ENCODE measurements at regions not wholly inside any gene's neighbourhood (a gene's known extent, or its start where the extent isn't known, plus 50 kb on each side); places are given as distances from the start of the nearest gene placed in this dataset.

GRCh38 chr15:69590932-69591524, 138.4 kb downstream of the RPLP1 start:
- peaks cover 0 to 7% (median 6%) of the 10 kb centered on the region in 3 donors for H3K4me1 Mint-ChIP-seq
- no peak overlapping the region for H3K4me3 Mint-ChIP-seq
- peaks cover 25% of the 10 kb centered on the region for H3K27me3 Mint-ChIP-seq
- H3K36me3 Mint-ChIP-seq = peaks cover 1% of the 10 kb centered on the region
- H3K9me3 Mint-ChIP-seq = no peaks in the 10 kb centered on the region
- no peak overlapping the region for H3K27ac Mint-ChIP-seq

DNA sequence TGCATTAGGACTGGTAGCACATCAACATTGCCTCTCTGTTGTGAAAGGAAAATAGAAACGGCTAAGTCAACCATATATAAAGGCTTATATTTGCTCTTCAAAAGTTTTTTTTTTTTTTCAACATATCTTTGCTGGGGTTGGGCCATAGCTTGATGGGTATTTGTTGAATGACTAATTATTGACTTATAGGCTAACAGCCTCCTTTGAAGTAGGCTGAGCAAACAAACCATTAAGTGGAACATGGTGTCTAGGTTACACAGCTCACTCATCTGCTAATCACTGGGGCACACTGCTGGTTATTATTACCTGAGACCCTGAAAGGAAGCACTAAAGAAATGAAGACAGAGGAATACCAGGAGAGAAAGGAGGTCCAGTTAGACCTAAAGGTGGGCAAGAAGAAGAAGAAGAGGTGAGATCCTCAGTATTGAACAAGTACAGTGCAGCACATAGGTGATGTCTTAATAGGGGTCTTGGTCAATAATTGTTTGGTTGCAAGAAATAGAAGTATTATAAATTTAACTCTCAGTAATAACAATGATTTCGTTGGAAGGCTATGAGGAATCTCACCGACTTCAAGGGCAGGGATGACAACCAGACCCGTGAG, 139.4 kb downstream of the RPLP1 start:
- H3K36me3 Mint-ChIP-seq = peaks cover 1% of the 10 kb centered on the region
- no peak overlapping the region for H3K27ac Mint-ChIP-seq
- H3K27me3 Mint-ChIP-seq = peaks cover 26% of the 10 kb centered on the region
- H3K4me3 Mint-ChIP-seq = no peak overlapping the region
- H3K9me3 Mint-ChIP-seq = no peaks in the 10 kb centered on the region
- H3K4me1 Mint-ChIP-seq = peaks cover 0 to 7% (median 6%) of the 10 kb centered on the region in 3 donors

DNA sequence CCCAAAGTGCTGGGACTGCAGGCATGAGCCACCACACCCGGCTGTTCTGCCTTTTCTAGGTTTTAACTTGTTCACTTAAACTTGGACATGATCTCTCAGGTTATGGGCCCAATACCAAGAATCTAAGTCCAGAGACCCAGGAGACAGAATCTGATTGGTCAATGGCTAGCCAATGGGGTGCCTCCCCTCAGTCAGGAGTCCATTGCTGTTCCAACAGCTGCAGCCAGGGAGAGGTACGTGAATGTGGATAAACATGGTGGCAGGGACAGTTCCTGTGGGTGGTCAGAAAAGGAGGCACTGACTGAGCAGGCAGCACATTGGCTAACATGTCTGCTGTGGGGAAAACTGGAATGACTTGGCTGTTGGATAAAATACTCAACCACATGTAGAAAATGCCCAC, 140.3 kb downstream of the RPLP1 start:
- H3K27ac Mint-ChIP-seq = no peak overlapping the region
- H3K4me1 Mint-ChIP-seq = peaks cover 0 to 7% (median 6%) of the 10 kb centered on the region in 3 donors
- no peaks in the 10 kb centered on the region for H3K9me3 Mint-ChIP-seq
- peaks cover 29% of the 10 kb centered on the region for H3K27me3 Mint-ChIP-seq
- H3K4me3 Mint-ChIP-seq = no peak overlapping the region
- H3K36me3 Mint-ChIP-seq = peaks cover 1% of the 10 kb centered on the region

- Mint-ChIP-seq H3K4me3 (no peak overlapping the region), H3K36me3 (peaks cover 1% of the 10 kb centered on the region), H3K27ac (no peak overlapping the region), H3K9me3 (peaks cover 0 to 3% (median 0%) of the 10 kb centered on the region in 3 donors), H3K4me1 (peaks cover 0 to 7% (median 6%) of the 10 kb centered on the region in 3 donors), H3K27me3 (peaks cover 34% of the 10 kb centered on the region)
Observed at GRCh38 chr15:69593488-69593887, 140.9 kb downstream of the RPLP1 start.

GRCh38 chr15:69593981-69594966, 141.7 kb downstream of the RPLP1 start:
- peaks cover 1% of the 10 kb centered on the region for H3K36me3 Mint-ChIP-seq
- peaks cover 0 to 3% (median 0%) of the 10 kb centered on the region in 3 donors for H3K9me3 Mint-ChIP-seq
- H3K4me1 Mint-ChIP-seq = peaks cover 0 to 7% (median 6%) of the 10 kb centered on the region in 3 donors
- no peak overlapping the region for H3K4me3 Mint-ChIP-seq
- no peak overlapping the region for H3K27ac Mint-ChIP-seq
- H3K27me3 Mint-ChIP-seq = peaks cover 36% of the 10 kb centered on the region

- Mint-ChIP-seq H3K4me1 (peaks cover 0 to 7% (median 7%) of the 10 kb centered on the region in 3 donors), H3K9me3 (peaks cover 0 to 3% (median 0%) of the 10 kb centered on the region in 3 donors), H3K4me3 (no peak overlapping the region), H3K27me3 (peaks cover 36% of the 10 kb centered on the region), H3K27ac (peak overlapping the region in 1 of 3 donors; percentile 80), H3K36me3 (peaks cover 1% of the 10 kb centered on the region)
Observed at GRCh38 chr15:69595009-69595791, 142.6 kb downstream of the RPLP1 start.

DNA sequence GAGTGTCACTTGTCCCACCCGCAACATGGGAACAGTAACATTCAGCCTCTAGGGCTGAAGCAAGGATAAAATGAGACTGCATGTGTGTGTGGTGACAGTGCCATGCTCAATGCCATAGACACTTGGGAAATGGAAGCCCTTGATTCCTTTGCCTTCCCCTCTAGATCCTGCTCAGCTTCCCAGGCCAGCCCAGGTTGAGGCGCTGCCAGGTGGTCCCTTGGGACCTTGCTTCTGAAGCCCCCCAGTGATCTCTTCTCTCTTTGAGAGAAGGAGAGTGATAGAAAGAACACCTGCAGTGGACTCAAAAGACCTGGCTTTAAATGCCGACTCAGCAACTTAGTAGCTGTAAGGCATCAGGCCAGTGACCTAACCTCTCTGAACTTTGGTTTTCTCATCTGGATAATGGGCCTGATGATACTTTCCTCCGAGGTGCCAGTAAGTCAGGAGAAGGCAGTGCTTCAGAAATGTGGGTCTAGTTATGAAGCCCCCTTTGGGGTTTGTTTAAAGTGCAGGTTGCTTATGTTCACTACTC, 144.5 kb downstream of the RPLP1 start:
- H3K36me3 Mint-ChIP-seq = peaks cover 1% of the 10 kb centered on the region
- H3K4me3 Mint-ChIP-seq = peak overlapping the region in 1 of 4 donors; percentile 75
- H3K9me3 Mint-ChIP-seq = peaks cover 0 to 3% (median 0%) of the 10 kb centered on the region in 3 donors
- H3K27ac Mint-ChIP-seq = no peak overlapping the region
- H3K4me1 Mint-ChIP-seq = peaks cover 0 to 9% (median 5%) of the 10 kb centered on the region in 3 donors
- H3K27me3 Mint-ChIP-seq = peaks cover 43% of the 10 kb centered on the region

DNA sequence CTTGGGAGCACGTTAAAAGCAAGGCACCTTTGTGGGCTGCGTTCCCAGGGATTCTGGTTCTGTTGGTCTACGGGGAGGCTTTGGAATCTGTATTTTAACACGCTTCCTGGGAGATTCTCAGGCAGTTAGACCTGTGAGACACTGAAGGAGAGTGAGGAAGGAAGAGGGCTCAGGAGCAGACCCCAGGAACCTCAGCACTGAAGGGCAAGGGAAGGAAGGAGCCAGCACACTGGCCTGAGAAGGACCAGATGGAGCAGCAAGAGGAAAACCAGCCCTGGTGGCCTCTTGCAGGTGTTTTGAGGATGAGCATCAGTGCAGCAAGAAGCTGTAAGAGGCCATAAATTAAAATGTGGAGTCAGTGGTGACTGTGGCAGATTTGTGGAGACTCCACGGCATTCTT, 146.7 kb downstream of the RPLP1 start:
- Mint-ChIP-seq H3K9me3 (peaks cover 0 to 3% (median 0%) of the 10 kb centered on the region in 3 donors), H3K27ac (no peak overlapping the region), H3K36me3 (peaks cover 2% of the 10 kb centered on the region), H3K4me3 (no peak overlapping the region), H3K27me3 (peaks cover 37% of the 10 kb centered on the region), H3K4me1 (peaks cover 0 to 7% (median 4%) of the 10 kb centered on the region in 3 donors)

GRCh38 chr15:69600556-69601085, 148.0 kb downstream of the RPLP1 start:
- peaks cover 26% of the 10 kb centered on the region for H3K27me3 Mint-ChIP-seq
- no peak overlapping the region for H3K4me3 Mint-ChIP-seq
- H3K4me1 Mint-ChIP-seq = peaks cover 0 to 2% (median 0%) of the 10 kb centered on the region in 3 donors
- H3K36me3 Mint-ChIP-seq = peaks cover 1% of the 10 kb centered on the region
- H3K9me3 Mint-ChIP-seq = peaks cover 0 to 3% (median 0%) of the 10 kb centered on the region in 3 donors
- no peak overlapping the region for H3K27ac Mint-ChIP-seq

DNA sequence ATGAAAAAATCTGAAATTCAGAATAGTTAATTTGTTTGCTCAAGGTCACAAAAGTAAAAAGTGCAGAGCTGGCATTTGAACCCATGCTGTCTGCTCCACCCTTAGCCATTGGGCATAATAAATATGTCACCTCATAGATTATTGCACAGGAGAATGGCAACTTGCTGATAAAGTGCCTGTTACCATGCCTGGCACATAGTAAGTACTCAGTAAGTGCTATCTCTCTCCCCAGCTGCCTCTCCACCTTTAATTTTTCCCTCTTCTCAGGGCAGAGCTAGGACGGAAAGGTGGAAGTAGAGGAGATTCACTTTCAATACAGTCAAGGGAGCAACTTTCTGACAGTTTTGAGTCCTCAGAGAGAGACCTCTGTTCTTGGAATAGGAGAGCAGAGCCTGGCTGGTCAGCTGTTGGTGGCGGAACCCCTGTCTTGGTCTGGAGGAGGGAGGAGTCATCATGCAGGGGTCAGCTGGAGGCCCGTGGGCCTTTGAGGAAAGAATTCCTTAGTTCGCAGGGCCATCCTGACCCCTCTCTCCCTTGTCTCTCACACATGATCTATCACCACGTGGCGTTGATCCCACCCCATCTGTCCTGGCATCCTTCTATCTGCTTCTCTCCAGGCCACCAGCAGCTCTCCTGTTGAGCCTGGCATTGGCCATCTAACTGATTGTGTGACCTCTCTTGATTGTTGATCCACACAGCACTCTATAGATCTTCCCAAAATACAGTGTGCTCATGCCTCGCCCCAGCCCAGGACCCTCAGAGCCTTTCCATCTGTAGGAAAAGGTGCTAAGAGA, 149.3 kb downstream of the RPLP1 start:
- Mint-ChIP-seq H3K4me3 (peak overlapping the region in 1 of 4 donors; percentile 14), H3K27me3 (peaks cover 23% of the 10 kb centered on the region), H3K27ac (no peak overlapping the region), H3K4me1 (peaks cover 0 to 3% (median 2%) of the 10 kb centered on the region in 3 donors), H3K36me3 (peaks cover 1% of the 10 kb centered on the region), H3K9me3 (peaks cover 0 to 3% (median 0%) of the 10 kb centered on the region in 3 donors)

DNA sequence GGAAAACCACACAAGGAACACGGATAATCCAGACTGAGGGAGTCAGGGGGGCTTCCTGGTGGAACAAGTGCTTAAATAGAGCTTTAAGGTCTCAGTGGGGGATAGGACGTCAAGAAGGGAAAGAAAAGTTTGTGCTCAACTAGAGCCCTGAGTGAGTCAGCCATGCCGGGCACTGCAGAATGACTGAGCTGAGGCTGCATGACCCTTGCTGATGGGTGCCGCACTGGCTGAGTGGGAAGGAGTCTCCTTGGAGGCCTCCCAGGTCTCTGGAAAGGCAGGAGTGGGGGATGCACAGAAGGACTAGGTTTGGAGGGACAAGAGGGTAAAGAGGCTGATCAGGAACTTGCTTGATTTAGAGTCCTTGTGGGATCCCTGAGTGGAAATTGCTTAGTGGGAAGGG, 150.3 kb downstream of the RPLP1 start:
- Mint-ChIP-seq H3K27ac (no peak overlapping the region), H3K36me3 (peaks cover 1% of the 10 kb centered on the region), H3K27me3 (peaks cover 19% of the 10 kb centered on the region), H3K9me3 (peaks cover 0 to 3% (median 0%) of the 10 kb centered on the region in 3 donors), H3K4me1 (peaks cover 0 to 3% (median 2%) of the 10 kb centered on the region in 3 donors), H3K4me3 (no peak overlapping the region)

DNA sequence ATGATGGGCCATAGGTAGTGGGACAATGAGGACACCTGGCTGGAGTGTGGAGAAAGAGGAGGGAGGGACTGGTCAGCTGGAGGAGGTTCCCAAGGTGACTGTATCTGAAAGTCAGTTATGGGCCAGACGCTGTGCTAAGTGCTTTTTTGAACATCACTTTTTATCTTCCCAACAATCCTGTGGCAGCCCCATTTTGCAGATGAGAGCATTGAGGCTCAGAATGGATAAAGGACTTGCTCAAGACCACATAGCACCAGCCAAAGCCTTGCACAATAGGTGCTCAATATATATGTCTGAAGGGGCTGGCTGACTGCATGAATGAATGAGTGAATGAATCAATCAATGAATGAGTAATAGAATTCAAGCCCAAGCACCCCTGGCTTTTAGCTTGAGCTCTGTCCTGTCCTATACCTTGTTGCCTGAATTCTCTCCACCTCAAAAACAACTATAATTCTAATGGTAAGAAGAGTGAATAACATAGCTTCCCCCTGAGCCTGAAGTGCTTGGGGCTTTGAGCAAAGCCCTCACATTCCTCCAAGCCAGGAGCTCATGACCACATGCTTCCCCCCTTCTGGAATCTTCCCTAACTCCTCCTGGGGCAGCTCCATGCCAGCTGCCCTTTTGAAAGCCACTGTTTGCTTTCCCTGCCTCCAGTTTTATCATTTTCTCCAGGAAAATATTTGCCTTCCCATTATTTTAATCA, 150.9 kb downstream of the RPLP1 start:
- H3K27ac Mint-ChIP-seq = peak overlapping the region in 1 of 3 donors; percentile 55
- H3K36me3 Mint-ChIP-seq = peaks cover 1% of the 10 kb centered on the region
- no peaks in the 10 kb centered on the region for H3K9me3 Mint-ChIP-seq
- H3K4me3 Mint-ChIP-seq = no peak overlapping the region
- H3K4me1 Mint-ChIP-seq = peaks cover 0 to 3% (median 2%) of the 10 kb centered on the region in 3 donors
- peaks cover 14% of the 10 kb centered on the region for H3K27me3 Mint-ChIP-seq

DNA sequence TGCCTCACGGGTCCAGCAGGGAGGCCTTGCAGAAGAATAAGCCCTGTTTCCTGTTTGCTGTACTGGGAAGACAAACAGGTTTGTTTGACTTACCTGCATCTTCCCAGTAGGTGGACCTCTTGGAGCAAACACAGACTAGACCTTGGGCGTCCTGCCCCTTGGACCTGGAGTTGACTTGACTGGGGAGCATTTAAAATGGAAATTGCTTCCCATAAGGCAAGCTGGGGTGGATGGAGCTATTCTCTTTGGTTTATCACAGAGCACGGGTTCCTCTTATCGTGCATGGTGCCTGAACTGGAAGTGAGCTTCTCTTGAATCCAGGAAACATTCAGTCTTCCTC, 151.4 kb downstream of the RPLP1 start:
- Mint-ChIP-seq H3K4me3 (no peak overlapping the region), H3K4me1 (peaks cover 0 to 3% (median 2%) of the 10 kb centered on the region in 3 donors), H3K27me3 (peaks cover 14% of the 10 kb centered on the region), H3K9me3 (no peaks in the 10 kb centered on the region), H3K27ac (peak overlapping the region in 1 of 3 donors; percentile 55), H3K36me3 (peaks cover 1% of the 10 kb centered on the region)

All from IgD-negative memory B cell (primary cell).